K562 (cell line): ENCODE measurements at regions not wholly inside any gene's neighbourhood (a gene's known extent, or its start where the extent isn't known, plus 50 kb on each side); places are given as distances from the start of the nearest gene placed in this dataset.

Experiments
- ADNP ChIP-seq: fragments of 200-800 bp; sonication (Bioruptor generic); IDR thresholded peaks from 2 replicates; pipeline ENCODE4 v1.6.1; 2016; ENCODE audit warnings: missing genetic modification characterization, missing compliant biosample characterization
- CBFB ChIP-seq: sonication (generic); formaldehyde crosslinking; IDR thresholded peaks from 2 replicates; pipeline ENCODE4 v1.4.0; 2020; ENCODE audit warnings: mild to moderate bottlenecking, missing genetic modification reagents
- DMBX1 ChIP-seq: fragments of 250-450 bp; sonication (Bioruptor Pico); IDR thresholded peaks from 2 replicates; pipeline ENCODE4 v1.8.0; 2022; ENCODE audit warnings: inconsistent platforms, mild to moderate bottlenecking, moderate library complexity, borderline replicate concordance
- EP300 ChIP-seq: IDR thresholded peaks from 2 replicates; pipeline ENCODE4 v1.6.1; 2012; ENCODE audit warnings: low read length, improper control_type of control experiment
- EZH2 ChIP-seq: IDR thresholded peaks from 2 replicates; pipeline ENCODE4 v1.6.1; 2012; ENCODE audit warnings: low read depth, mild to moderate bottlenecking, inconsistent platforms, low read length, borderline replicate concordance
- FOXM1 ChIP-seq, 2 experiments: fragments of 450-650 bp in 1 of 2; sonication (generic) in 1 of 2; formaldehyde crosslinking in 1 of 2; IDR thresholded peaks; 2 replicates each; pipeline versions ENCODE4 v1.6.1 to v1.9.0; 2017 to 2022; ENCODE audit warnings: low read depth in 2 of 2, mild to moderate bottlenecking in 2 of 2, missing genetic modification reagents in 1 of 2, moderate library complexity in 1 of 2
- MAFF ChIP-seq: IDR thresholded peaks from 2 replicates; pipeline ENCODE4 v1.6.1; 2012; ENCODE audit warnings: low read length, improper control_type of control experiment
- NBN ChIP-seq: fragments of 450-650 bp; IDR thresholded peaks from 2 replicates; pipeline ENCODE4 v1.6.1; 2016; ENCODE audit warnings: low read depth, mild to moderate bottlenecking
- NR4A1 ChIP-seq, 2 experiments: fragments of 250-450 bp in 1 of 2; fragments of 450-650 bp in 1 of 2; sonication (Bioruptor Pico) in 1 of 2; IDR thresholded peaks; 2 replicates each; pipeline versions ENCODE4 v1.4.0 to v1.6.1; 2016 to 2020; ENCODE audit warnings: mild to moderate bottlenecking in 2 of 2, missing compliant biosample characterization in 1 of 2, missing genetic modification characterization in 1 of 2, moderate library complexity in 1 of 2
- POLR2A ChIP-seq: fragments of 450-650 bp; conservative IDR thresholded peaks from 2 replicates; pipeline ENCODE4 v1.6.1; 2016
- RCOR1 ChIP-seq, 2 experiments: IDR thresholded peaks; 2 replicates each; pipeline ENCODE4 v1.6.1; 2012; ENCODE audit warnings: low read depth in 2 of 2, low read length in 2 of 2, borderline replicate concordance in 1 of 2, improper control_type of control experiment in 1 of 2
- TAF1 ChIP-seq: IDR thresholded peaks from 2 replicates; pipeline ENCODE4 v1.6.1; 2011; ENCODE audit warnings: mild to moderate bottlenecking, low read length, moderate library complexity; ENCODE audit not compliant: insufficient read depth, control insufficient read depth, severe bottlenecking; ENCODE audit errors: extremely low read depth
- ZNF311 ChIP-seq: fragments of 250-450 bp; sonication (Bioruptor Pico); IDR thresholded peaks from 2 replicates; pipeline ENCODE4 v1.4.0; 2020; ENCODE audit warnings: mild to moderate bottlenecking, moderate library complexity
- TF ChIP-seq, protein P1 (sequence below), 3 experiments: IDR thresholded peaks in 2 of 3; conservative IDR thresholded peaks in 1 of 3; 2 replicates each; pipeline ENCODE4 v1.5.1; 2011 to 2012; ENCODE audit warnings: low read length in 3 of 3, mild to moderate bottlenecking in 3 of 3, control low read depth in 2 of 3, improper control_type of control experiment in 1 of 3, inconsistent platforms in 1 of 3, low read depth in 1 of 3, mixed read lengths in 1 of 3, moderate library complexity in 1 of 3; ENCODE audit not compliant: insufficient read depth in 2 of 3

DNA sequence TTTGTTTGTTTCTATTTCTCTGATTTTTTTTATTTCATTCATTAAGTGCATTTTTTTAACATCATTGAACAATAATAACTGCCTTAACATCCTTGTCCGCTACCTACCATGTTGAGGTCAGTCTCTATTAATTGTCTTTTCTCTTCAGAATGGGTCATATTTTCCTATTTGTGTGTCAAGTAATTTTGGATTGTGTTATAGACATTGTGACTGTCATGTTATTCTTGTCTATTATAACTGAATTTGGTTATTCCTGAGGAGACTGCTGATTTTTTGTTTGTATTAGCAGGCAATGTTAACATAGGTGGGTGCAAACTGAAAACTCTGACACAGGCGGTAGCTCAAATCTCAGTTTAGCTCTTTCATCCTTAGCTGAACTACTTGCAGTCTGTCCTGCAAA lies 169.9 kb downstream of the DICER1 start:
- TF ChIP-seq FOXM1 (IDR thresholded peaks at IDR 0.05; ENCODE audit: low read depth) (no peak), FOXM1 (CRISPR knock-in tag; IDR thresholded peaks at IDR 0.05; ENCODE audit: low read depth) (no peak), NR4A1 (CRISPR knock-in tag; IDR thresholded peaks at IDR 0.05) (no peak), NR4A1 (tag; IDR thresholded peaks at IDR 0.05) (no peak), RCOR1 (IDR thresholded peaks at IDR 0.05; ENCODE audit: borderline replicate concordance in 1 of 2, low read depth in 2 of 2, low read length in 2 of 2) (no peak), ADNP (tag) (no peak), DMBX1 (CRISPR knock-in tag) (no peak), CBFB (CRISPR knock-in tag) (no peak), NBN (no peak), ZNF311 (CRISPR knock-in tag) (no peak), EZH2 (no peak), MAFF (no peak), POLR2A (no peak), EP300 (no peak), TAF1 (no peak)
- TF ChIP-seq, protein P1, sequence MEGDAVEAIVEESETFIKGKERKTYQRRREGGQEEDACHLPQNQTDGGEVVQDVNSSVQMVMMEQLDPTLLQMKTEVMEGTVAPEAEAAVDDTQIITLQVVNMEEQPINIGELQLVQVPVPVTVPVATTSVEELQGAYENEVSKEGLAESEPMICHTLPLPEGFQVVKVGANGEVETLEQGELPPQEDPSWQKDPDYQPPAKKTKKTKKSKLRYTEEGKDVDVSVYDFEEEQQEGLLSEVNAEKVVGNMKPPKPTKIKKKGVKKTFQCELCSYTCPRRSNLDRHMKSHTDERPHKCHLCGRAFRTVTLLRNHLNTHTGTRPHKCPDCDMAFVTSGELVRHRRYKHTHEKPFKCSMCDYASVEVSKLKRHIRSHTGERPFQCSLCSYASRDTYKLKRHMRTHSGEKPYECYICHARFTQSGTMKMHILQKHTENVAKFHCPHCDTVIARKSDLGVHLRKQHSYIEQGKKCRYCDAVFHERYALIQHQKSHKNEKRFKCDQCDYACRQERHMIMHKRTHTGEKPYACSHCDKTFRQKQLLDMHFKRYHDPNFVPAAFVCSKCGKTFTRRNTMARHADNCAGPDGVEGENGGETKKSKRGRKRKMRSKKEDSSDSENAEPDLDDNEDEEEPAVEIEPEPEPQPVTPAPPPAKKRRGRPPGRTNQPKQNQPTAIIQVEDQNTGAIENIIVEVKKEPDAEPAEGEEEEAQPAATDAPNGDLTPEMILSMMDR (IDR thresholded peaks at IDR 0.05 in 2 of 3, conservative IDR thresholded peaks at IDR 0.05 in 1 of 3; ENCODE audit: insufficient read depth in 2 of 3, low read depth in 1 of 3, low read length in 3 of 3) = no peak
